Bronchial epithelial cell (primary cell): ENCODE measurements at regions not wholly inside any gene's neighbourhood (a gene's known extent, or its start where the extent isn't known, plus 50 kb on each side); places are given as distances from the start of the nearest gene placed in this dataset.
"Not testable (repeated sequence)": the region's sequence is repeated elsewhere in the genome, so short reads cannot be mapped to it uniquely, and the experiment has no call there.

Experiments
- DNase-seq: peaks from one replicate; pipeline ENCODE4 v3.0.0-alpha.2; 2010; ENCODE audit warnings: low read depth
- FAIRE-seq: peaks from 2 replicates; lab custom pipeline; 2011; peaks lifted over from hg19 to GRCh38; lab: Jason Lieb, UNC
- H3K27me3 ChIP-seq: 2 replicates; pipeline ENCODE4 v1.5.1; 2011; ENCODE audit warnings: low read length; ENCODE audit not compliant: control insufficient read depth, insufficient read depth
- H3K36me3 ChIP-seq: 2 replicates; pipeline ENCODE4 v1.5.1; 2011; ENCODE audit warnings: low read length; ENCODE audit not compliant: control insufficient read depth, insufficient read depth
- H3K4me3 ChIP-seq: 2 replicates; pipeline ENCODE4 v1.5.1; 2011; ENCODE audit warnings: mild to moderate bottlenecking, low read depth, low read length, control low read depth
- CTCF ChIP-seq: IDR thresholded peaks from 2 replicates; pipeline ENCODE4 v1.5.1; 2011; ENCODE audit warnings: mild to moderate bottlenecking, moderate library complexity, low read length, control low read depth, inconsistent platforms; ENCODE audit not compliant: insufficient read depth, severe bottlenecking

DNA sequence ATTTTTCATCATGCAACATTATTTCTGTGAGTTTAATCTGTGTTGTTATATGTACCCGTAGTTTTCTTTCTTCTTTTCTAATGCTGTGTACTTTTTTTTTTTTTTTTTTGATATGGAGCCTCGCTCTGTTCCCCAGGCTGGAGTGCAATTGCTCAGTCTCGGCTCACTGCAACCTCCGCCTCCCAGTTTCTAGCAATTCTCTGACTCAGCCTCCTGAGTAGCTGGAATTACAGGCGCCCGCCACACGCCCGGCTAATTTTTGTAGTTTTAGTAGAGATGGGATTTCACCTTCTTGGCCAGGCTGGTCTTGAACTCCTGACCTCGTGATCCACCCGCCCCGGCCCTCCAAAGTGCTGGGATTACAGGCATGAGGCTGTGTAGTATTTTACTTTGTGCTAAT is 155.4 kb downstream of the GALR1 start:
- Histone ChIP-seq H3K36me3 (no peaks in the 10 kb centered on the region), H3K27me3 (no peaks in the 10 kb centered on the region), H3K4me3 (no peak overlapping the region)
- FAIRE-seq (no peak), DNase-seq (no peak)
- TF ChIP-seq CTCF = no peak

DNA sequence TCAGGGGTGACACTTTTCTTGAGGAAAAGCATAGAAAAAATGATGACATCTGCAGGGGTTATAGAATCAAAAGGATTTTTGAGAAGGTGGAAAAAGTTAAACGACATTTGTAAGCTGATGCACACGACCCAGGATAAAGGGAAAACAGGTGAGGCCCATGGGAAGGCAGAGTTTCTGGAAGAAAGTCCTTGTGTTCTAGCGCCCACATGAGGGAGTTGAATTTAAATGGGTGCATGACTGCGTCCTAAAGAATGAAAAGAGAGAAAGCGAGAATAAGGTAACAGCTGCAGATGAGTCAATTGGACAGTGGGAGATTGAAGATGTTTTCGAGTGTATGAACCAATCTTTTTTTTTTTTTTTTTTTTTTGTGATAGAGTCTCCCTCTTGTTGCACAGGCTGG is 158.1 kb downstream of the GALR1 start:
- TF ChIP-seq CTCF = no peak
- no peaks in the 10 kb centered on the region for H3K36me3 ChIP-seq
- no peaks in the 10 kb centered on the region for H3K27me3 ChIP-seq
- no peak for FAIRE-seq
- DNase-seq = no peak
- no peak overlapping the region for H3K4me3 ChIP-seq

DNA sequence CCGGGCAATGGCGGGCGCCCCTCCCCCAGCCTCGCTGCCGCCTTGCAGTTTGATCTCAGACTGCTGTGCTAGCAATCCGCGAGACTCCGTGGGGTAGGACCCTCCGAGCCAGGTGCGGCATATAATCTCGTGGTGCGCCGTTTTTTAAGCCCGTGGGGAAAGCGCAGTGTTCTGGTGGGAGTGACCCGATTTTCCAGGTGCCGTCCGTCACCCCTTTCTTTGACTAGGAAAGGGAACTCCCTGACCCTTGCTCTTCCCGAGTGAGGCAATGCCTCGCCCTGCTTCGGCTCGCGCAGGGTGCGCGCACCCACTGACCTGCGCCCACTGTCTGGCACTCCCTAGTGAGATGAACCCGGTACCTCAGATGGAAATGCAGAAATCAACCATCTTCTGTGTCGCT is 171.9 kb downstream of the GALR1 start:
- H3K36me3 ChIP-seq, FAIRE-seq, DNase-seq, H3K4me3 ChIP-seq, H3K27me3 ChIP-seq: not testable (repeated sequence)

DNA sequence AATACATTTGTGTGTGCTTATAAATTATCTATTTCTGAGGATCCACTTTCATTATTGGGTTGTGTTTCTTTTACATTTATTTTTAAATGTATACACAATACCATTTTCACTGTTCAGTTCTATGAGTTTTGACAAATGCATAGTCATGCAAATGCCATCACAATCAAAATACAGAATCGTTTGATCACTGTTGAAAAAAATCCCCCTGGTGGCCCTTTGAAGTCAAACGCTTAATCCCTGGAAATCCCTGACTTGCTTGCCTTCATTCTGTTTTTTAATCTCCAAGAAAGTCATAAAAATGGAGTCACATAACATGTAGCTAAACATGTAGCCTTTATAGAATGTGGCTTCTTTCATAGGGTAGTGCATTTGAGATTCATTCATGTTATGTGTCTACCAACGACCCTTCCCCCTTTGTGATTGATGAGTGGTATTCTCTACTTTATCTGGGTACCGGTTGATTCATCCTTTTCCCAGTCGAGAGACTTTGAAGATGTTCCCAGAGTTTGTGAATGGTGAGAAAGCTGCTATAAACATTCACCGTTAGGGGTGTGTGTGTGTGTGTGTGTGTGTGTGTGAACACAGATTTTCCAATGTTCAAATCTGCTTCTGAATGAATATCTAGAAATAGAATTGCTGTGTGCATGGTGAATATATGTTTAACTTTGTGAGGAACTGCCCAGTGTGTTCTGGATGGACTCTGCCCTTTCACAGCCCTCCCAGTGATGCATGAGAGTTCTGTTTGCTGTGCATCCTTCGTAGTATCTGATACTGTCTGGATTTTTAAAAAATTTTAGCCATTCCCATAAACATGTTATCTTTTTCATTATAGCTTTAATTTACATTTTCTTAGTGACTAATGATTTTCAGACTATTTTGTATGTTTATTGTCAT is 173.6 kb downstream of the GALR1 start:
- Histone ChIP-seq H3K4me3 (no peak overlapping the region), H3K27me3 (no peaks in the 10 kb centered on the region), H3K36me3 (no peaks in the 10 kb centered on the region)
- FAIRE-seq = no peak
- no peak for DNase-seq
- no peak for TF ChIP-seq CTCF

GRCh38 chr18:77433076-77433475 is 183.4 kb downstream of the GALR1 start:
- FAIRE-seq = no peak

GRCh38 chr18:77439888-77440287 is 190.2 kb downstream of the GALR1 start:
- DNase-seq (no peak), FAIRE-seq (no peak)
- H3K4me3 ChIP-seq = no peak overlapping the region
- no peak for TF ChIP-seq CTCF
- no peaks in the 10 kb centered on the region for H3K27me3 ChIP-seq
- H3K36me3 ChIP-seq = no peaks in the 10 kb centered on the region

More at GRCh38 chr18:77433076-77433475, 183.4 kb downstream of the GALR1 start:
- no peak for TF ChIP-seq CTCF
- Histone ChIP-seq H3K27me3 (no peaks in the 10 kb centered on the region), H3K4me3 (no peak overlapping the region), H3K36me3 (no peaks in the 10 kb centered on the region)
- DNase-seq = no peak
